SK-N-MC (cell line): ENCODE measurements at regions not wholly inside any gene's neighbourhood (a gene's known extent, or its start where the extent isn't known, plus 50 kb on each side); places are given as distances from the start of the nearest gene placed in this dataset.

Experiments
- DNase-seq: peaks from one replicate; pipeline ENCODE4 v3.0.0-alpha.2; 2011; ENCODE audit warnings: low read depth, low spot score
- H3K27ac ChIP-seq: fragments of 200-600 bp; sonication (generic); 2 replicates; pipeline ENCODE4 v1.5.1; 2016; ENCODE audit warnings: mixed run types
- H3K36me3 ChIP-seq: fragments of 200-600 bp; sonication (generic); 2 replicates; pipeline ENCODE4 v1.6.1; 2017; ENCODE audit warnings: antibody characterized with exemption, low read length, mixed read lengths; ENCODE audit not compliant: insufficient read depth
- H3K4me3 ChIP-seq: fragments of 200-600 bp; sonication (generic); 2 replicates; pipeline ENCODE4 v1.5.1; 2016
- H3K9ac ChIP-seq: fragments of 200-600 bp; sonication (generic); 2 replicates; pipeline ENCODE4 v1.8.0; 2017; ENCODE audit warnings: mixed run types, mixed read lengths; ENCODE audit not compliant: insufficient read length
- H3K9me3 ChIP-seq: fragments of 200-600 bp; sonication (generic); 2 replicates; pipeline ENCODE4 v1.6.1; 2017; ENCODE audit warnings: low read depth, mild to moderate bottlenecking, antibody characterized with exemption, low read length, moderate library complexity, mixed read lengths
- EZH2 ChIP-seq: fragments of 200-600 bp; sonication (generic); IDR thresholded peaks from one replicate; pipeline ENCODE4 v1.6.1; 2017; ENCODE audit warnings: antibody characterized with exemption
- FOXP2 ChIP-seq: optimal IDR thresholded peaks from 2 replicates; pipeline ENCODE3; 2011; ENCODE audit warnings: mild to moderate bottlenecking, moderate library complexity; ENCODE audit not compliant: insufficient read depth; ENCODE audit errors: extremely low read length, control extremely low read depth
- POLR2AphosphoS5 ChIP-seq: IDR thresholded peaks from 2 replicates; pipeline ENCODE4 v1.6.1; 2012; ENCODE audit warnings: mild to moderate bottlenecking, low read depth, low read length, borderline replicate concordance

DNA sequence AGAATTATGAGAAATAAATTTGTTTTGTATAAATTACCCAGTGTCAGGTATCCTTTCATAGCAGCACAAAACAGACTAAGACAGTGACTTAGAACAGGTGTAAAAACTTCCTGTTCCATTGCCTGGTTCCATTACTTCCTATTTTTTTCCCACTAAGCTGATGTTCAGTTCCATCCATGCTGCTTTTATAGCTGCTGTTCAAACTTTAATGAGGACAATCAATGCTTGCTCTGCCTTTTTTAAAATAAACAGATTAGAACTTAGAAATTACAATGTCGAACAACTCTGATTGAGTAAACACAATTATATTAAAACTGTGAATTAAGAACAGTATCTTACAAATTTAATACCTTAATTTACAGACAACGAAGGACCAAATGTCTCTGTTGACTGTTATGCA, 818.9 kb downstream of the OLFM4 start:
- no peaks in the 10 kb centered on the region for H3K36me3 ChIP-seq
- H3K27ac ChIP-seq, result no peak overlapping the region
- DNase-seq, result no peak
- no peaks in the 10 kb centered on the region for H3K9me3 ChIP-seq
- no peak overlapping the region for H3K9ac ChIP-seq
- TF ChIP-seq POLR2AphosphoS5 (no peak), EZH2 (no peak), FOXP2 (no peak)
- no peak overlapping the region for H3K4me3 ChIP-seq

DNA sequence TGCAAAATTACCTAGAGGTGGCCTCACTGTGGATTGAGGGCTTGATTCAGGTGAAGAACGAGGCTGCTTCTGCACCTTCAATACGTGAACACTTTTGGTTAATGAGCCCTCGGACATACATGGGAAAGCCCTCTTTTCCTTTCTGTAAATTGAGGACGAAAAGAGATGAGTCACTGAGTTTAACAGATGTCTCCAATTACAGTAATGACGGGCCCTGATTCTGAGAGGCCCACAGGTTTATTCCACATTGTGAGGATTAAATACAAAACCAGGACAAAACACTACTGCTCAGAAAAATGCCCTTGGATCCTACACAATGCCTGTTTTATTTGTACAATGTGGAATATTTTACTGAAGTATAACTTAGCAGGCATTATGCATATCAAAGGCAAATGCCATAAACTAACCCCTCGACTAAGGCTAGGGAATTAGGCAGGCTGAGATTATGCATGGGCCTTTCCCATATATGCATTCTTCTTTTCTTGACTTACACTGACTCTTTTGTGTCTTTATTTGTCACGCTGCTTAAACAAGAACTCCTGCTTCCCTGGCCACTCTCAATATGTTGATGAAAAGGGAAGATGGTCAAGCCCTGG, 819.9 kb downstream of the OLFM4 start:
- no peak for DNase-seq
- no peak overlapping the region for H3K4me3 ChIP-seq
- no peak for TF ChIP-seq POLR2AphosphoS5
- no peak for TF ChIP-seq EZH2

GRCh38 chr13:53854321-53854720, 825.7 kb downstream of the OLFM4 start:
- Histone ChIP-seq H3K9me3 (no peaks in the 10 kb centered on the region), H3K36me3 (no peaks in the 10 kb centered on the region), H3K27ac (no peak overlapping the region), H3K9ac (no peak overlapping the region), H3K4me3 (no peak overlapping the region)
- TF ChIP-seq FOXP2, result no peak
- no peak for DNase-seq

More for the DNA sequence above, 819.9 kb downstream of the OLFM4 start:
- Histone ChIP-seq H3K9me3 (no peaks in the 10 kb centered on the region), H3K27ac (no peak overlapping the region), H3K9ac (no peak overlapping the region), H3K36me3 (no peaks in the 10 kb centered on the region)

DNA sequence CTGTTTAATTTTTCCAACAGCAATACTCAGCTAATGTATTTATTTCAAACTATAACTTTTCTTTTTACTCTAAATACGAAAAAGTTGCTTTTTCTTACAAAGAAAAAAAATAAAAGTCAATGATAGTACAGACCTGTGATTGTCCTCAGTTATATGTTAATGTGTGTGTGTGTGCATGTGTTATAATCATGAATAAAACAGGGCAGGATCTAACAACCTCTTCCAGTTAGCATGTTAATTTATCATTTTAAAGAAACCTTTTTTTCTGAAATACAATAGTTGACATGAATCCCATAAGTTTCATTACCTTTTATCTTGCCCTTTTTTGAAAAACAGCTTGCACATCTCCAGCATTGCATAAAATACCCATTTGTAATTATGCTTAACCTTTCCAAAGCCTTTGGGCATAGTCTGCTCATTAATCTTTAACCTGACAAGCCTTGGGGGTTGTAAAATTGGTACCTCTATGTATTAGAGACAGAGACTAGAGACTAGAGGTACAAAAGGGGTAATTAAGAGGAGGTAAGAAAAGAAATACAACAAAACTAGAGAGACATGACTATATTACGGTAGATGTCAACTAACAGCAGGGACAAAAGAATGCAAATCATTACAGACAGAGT, 828.1 kb downstream of the OLFM4 start:
- no peak for DNase-seq
- no peak overlapping the region for H3K4me3 ChIP-seq
- no peak overlapping the region for H3K9ac ChIP-seq
- H3K9me3 ChIP-seq, result no peaks in the 10 kb centered on the region
- no peaks in the 10 kb centered on the region for H3K36me3 ChIP-seq
- no peak for TF ChIP-seq POLR2AphosphoS5
- no peak for TF ChIP-seq EZH2
- TF ChIP-seq FOXP2, result no peak
- no peak overlapping the region for H3K27ac ChIP-seq

DNA sequence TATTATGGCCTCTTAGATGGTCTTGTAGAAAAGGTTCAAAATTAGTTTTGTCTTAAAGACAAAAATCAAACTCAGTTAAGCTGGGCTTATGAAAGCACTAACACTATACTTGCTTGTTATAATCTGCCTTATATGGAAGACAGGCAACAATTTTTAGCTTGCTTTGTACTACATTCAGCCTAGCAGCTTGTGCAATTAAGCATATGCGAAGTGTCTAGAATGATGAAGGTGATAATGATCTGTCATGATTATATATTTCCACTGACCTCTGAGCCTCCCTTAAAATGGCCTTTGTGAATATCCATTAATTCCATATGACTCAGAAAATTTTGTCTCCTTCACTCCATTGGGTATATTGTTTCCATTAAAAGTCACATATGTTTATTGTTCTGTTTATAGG, 834.9 kb downstream of the OLFM4 start:
- H3K4me3 ChIP-seq, result no peak overlapping the region
- no peak for DNase-seq
- H3K9me3 ChIP-seq, result no peaks in the 10 kb centered on the region
- H3K27ac ChIP-seq, result no peak overlapping the region
- no peak overlapping the region for H3K9ac ChIP-seq
- H3K36me3 ChIP-seq, result no peaks in the 10 kb centered on the region
- TF ChIP-seq EZH2 (no peak), POLR2AphosphoS5 (no peak), FOXP2 (no peak)

DNA sequence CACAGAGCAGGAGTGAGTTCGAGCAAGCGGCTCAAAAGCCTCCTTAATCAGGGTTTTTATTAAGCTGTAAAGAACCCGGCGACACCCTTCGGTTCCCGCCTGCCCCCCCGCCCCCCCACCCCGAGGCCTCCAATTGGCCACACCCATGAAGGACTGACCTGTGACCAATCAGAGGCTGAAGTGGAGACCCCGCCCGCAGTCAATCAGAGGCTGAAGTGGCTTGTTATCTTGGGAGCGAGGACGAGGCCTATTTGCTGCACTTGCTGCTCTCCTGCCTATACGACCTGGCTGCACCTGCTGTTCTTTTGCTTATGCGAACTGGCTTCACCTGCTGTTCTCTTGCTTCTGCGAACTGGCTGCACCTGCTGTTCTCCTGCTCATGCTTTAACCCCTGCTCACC, 844.9 kb downstream of the OLFM4 start:
- no peak for DNase-seq
- Histone ChIP-seq H3K9ac (no peak overlapping the region), H3K36me3 (no peaks in the 10 kb centered on the region), H3K4me3 (no peak overlapping the region), H3K9me3 (no peaks in the 10 kb centered on the region), H3K27ac (no peak overlapping the region)
- TF ChIP-seq EZH2 (no peak), POLR2AphosphoS5 (no peak), FOXP2 (no peak)

DNA sequence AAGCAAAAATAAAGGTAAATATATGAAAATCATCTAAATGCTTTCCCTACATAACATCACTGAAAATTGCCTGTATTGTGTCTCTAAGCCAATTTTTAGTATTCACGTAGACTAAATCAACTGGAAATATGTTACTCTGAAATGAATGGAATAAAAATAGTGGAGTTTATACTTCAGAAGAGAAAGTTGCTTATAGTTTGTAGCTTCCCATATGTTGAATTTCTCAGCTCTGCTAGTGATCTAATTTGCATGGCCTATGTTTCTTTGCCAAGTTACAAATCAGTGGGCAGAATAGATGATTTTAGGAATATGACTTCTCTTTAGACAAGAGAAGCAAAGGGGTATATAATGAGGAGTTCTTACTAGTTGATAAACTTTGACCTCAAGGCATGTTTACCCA, 850.2 kb downstream of the OLFM4 start:
- H3K9ac ChIP-seq, result no peak overlapping the region
- no peak overlapping the region for H3K27ac ChIP-seq
- TF ChIP-seq FOXP2 (no peak), POLR2AphosphoS5 (no peak), EZH2 (no peak)
- H3K9me3 ChIP-seq, result no peaks in the 10 kb centered on the region
- no peaks in the 10 kb centered on the region for H3K36me3 ChIP-seq
- no peak overlapping the region for H3K4me3 ChIP-seq
- no peak for DNase-seq

GRCh38 chr13:53885997-53886396, 857.4 kb downstream of the OLFM4 start:
- H3K36me3 ChIP-seq, result no peaks in the 10 kb centered on the region
- no peak for DNase-seq
- no peak overlapping the region for H3K9ac ChIP-seq
- H3K27ac ChIP-seq, result no peak overlapping the region
- H3K9me3 ChIP-seq, result no peaks in the 10 kb centered on the region
- no peak overlapping the region for H3K4me3 ChIP-seq
- TF ChIP-seq POLR2AphosphoS5, result no peak
- TF ChIP-seq FOXP2, result no peak
- no peak for TF ChIP-seq EZH2

DNA sequence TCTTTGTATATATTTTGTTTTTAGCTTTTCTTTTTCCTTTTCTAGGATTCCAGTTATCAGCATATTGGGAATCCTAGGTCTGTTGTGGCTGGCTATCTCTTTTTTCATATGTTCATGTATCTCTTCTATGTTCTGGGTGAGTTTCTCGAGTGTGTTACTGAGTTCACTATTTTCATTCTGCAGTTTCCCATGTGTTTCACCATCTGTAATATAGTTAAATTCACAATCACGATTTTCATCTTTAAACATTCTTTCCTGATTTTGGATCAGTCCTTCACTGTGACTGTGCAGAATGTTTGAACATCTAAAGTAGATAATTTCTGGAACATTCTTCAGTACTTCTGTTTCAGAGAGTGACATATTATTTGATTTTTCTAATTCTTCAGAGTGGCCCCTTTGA, 862.1 kb downstream of the OLFM4 start:
- no peaks in the 10 kb centered on the region for H3K9me3 ChIP-seq
- no peak overlapping the region for H3K4me3 ChIP-seq
- H3K27ac ChIP-seq, result no peak overlapping the region
- TF ChIP-seq FOXP2 (no peak), EZH2 (no peak), POLR2AphosphoS5 (no peak)
- no peak overlapping the region for H3K9ac ChIP-seq
- H3K36me3 ChIP-seq, result no peaks in the 10 kb centered on the region
- DNase-seq, result no peak
